Endothelial cell of umbilical vein (primary cell): ENCODE measurements at regions not wholly inside any gene's neighbourhood (a gene's known extent, or its start where the extent isn't known, plus 50 kb on each side); places are given as distances from the start of the nearest gene placed in this dataset.

Experiments used
- BruUV-seq: library from RNA; stranded (reverse); fragments of 400-500 nt; replicated peaks from 2 replicates; lab custom pipeline; 2021; lab: Mats Ljungman, UMichigan
- CTCF ChIA-PET: fragments of 300-600, 350-600 bp; sonication (Branson Sonifier 250); formaldehyde crosslinking; loops from one replicate; lab custom pipeline; 2021; ENCODE audit warnings: antibody characterized with exemption, inconsistent platforms; lab: Charles Lee
- POLR2A ChIA-PET: fragments of 300-600, 350-600 bp; sonication (Branson Sonifier 250); formaldehyde crosslinking; loops from one replicate; lab custom pipeline; 2021; ENCODE audit warnings: antibody characterized with exemption, inconsistent platforms; lab: Charles Lee
- DNase-seq: peaks from one replicate; pipeline ENCODE4 v3.0.0-alpha.2; 2011; ENCODE audit warnings: low read depth, low spot score
- FAIRE-seq: peaks from 2 replicates; lab custom pipeline; 2011; peaks lifted over from hg19 to GRCh38; lab: Jason Lieb, UNC
- H2AFZ ChIP-seq: 2 replicates; pipeline ENCODE4 v1.6.0; 2012; ENCODE audit warnings: low read depth, low read length, control low read depth, inconsistent platforms
- H3K27ac ChIP-seq: 2 replicates; pipeline ENCODE4 v1.5.1; 2011; ENCODE audit warnings: low read depth, mild to moderate bottlenecking, control low read depth, low read length, moderate library complexity; ENCODE audit not compliant: insufficient read depth
- H3K27me3 ChIP-seq, 2 experiments: 2 replicates each; pipeline versions ENCODE4 v1.6.0 to v1.6.1; 2011; ENCODE audit warnings: low read length in 2 of 2, mixed read lengths in 1 of 2; ENCODE audit not compliant: control insufficient read depth in 2 of 2, insufficient read depth in 2 of 2
- H3K36me3 ChIP-seq, 2 experiments: 2 replicates in 1 of 2; 3 replicates in 1 of 2; pipeline ENCODE4 v1.5.1; 2011; ENCODE audit warnings: low read length in 2 of 2, mild to moderate bottlenecking in 1 of 2, moderate library complexity in 1 of 2; ENCODE audit not compliant: control insufficient read depth in 2 of 2, insufficient read depth in 2 of 2; ENCODE audit errors: extremely low read depth in 1 of 2
- H3K4me1 ChIP-seq: 3 replicates; pipeline ENCODE4 v1.5.1; 2011; ENCODE audit warnings: mild to moderate bottlenecking, low read length; ENCODE audit not compliant: control insufficient read depth, insufficient read depth; ENCODE audit errors: extremely low read depth
- H3K4me2 ChIP-seq: 2 replicates; pipeline ENCODE4 v1.6.1; 2011; ENCODE audit warnings: low read length, control low read depth, mixed read lengths; ENCODE audit not compliant: insufficient read depth
- H3K4me3 ChIP-seq, 3 experiments: fragments of 200-600 bp in 1 of 3; sonication (generic), shearing (Covaris generic) in 1 of 3; replicated peaks in 1 of 3; 2 replicates each; pipeline ENCODE4 v1.5.1; 2011 to 2016; ENCODE audit warnings: control low read depth in 3 of 3, low read length in 3 of 3, mild to moderate bottlenecking in 2 of 3, inconsistent platforms in 1 of 3, low read depth in 1 of 3, moderate library complexity in 1 of 3; ENCODE audit not compliant: insufficient read depth in 1 of 3
- H3K79me2 ChIP-seq: 2 replicates; pipeline ENCODE4 v1.6.0; 2012; ENCODE audit warnings: low read length, inconsistent platforms; ENCODE audit not compliant: control insufficient read depth, insufficient read depth
- H3K9ac ChIP-seq: replicated peaks from 2 replicates; pipeline ENCODE3; 2011; ENCODE audit warnings: low read length, control low read depth; ENCODE audit not compliant: insufficient read depth; ENCODE audit errors: extremely low read depth
- H3K9me1 ChIP-seq: replicated peaks from 3 replicates; pipeline ENCODE4 v1.6.0; 2011; ENCODE audit warnings: mild to moderate bottlenecking, low read length; ENCODE audit not compliant: control insufficient read depth, insufficient read depth; ENCODE audit errors: extremely low read depth
- H3K9me3 ChIP-seq: replicated peaks from 2 replicates; pipeline ENCODE4 v1.5.1; 2012; ENCODE audit warnings: low read length, inconsistent platforms; ENCODE audit not compliant: control insufficient read depth, insufficient read depth
- H4K20me1 ChIP-seq: replicated peaks from 2 replicates; pipeline ENCODE3; 2011; ENCODE audit warnings: mild to moderate bottlenecking, low read length; ENCODE audit not compliant: control insufficient read depth, insufficient read depth; ENCODE audit errors: extremely low read depth
- EZH2 ChIP-seq: IDR thresholded peaks from 2 replicates; pipeline ENCODE4 v1.6.1; 2012; ENCODE audit warnings: borderline replicate concordance, low read depth, mild to moderate bottlenecking, moderate library complexity, low read length, inconsistent platforms; ENCODE audit not compliant: severe bottlenecking
- FOS ChIP-seq: IDR thresholded peaks from 2 replicates; pipeline ENCODE4 v1.6.1; 2011; ENCODE audit warnings: mild to moderate bottlenecking, low read length, moderate library complexity, borderline replicate concordance; ENCODE audit not compliant: insufficient read depth
- GATA2 ChIP-seq: IDR thresholded peaks from 2 replicates; pipeline ENCODE4 v1.7.0; 2011; ENCODE audit warnings: low read depth, mild to moderate bottlenecking, moderate library complexity, mixed read lengths, low read length; ENCODE audit not compliant: insufficient read length, insufficient read depth
- JUN ChIP-seq: IDR thresholded peaks from 2 replicates; pipeline ENCODE4 v1.6.1; 2011; ENCODE audit warnings: borderline replicate concordance, low read depth; ENCODE audit not compliant: insufficient read length, insufficient read depth
- MYC ChIP-seq: IDR thresholded peaks from one replicate; pipeline ENCODE4 v1.6.1; 2011; ENCODE audit warnings: mild to moderate bottlenecking, low read depth, low read length
- POLR2A ChIP-seq: IDR thresholded peaks from 2 replicates; pipeline ENCODE4 v1.6.1; 2012; ENCODE audit warnings: low read depth, mild to moderate bottlenecking, control low read depth, low read length
- POLR2AphosphoS5 ChIP-seq: IDR thresholded peaks from 2 replicates; pipeline ENCODE4 v1.6.1; 2012; ENCODE audit warnings: low read depth, mild to moderate bottlenecking, control low read depth, low read length, moderate library complexity; ENCODE audit not compliant: insufficient read depth
- dilution Hi-C: fragments of 300-500 bp; cut with MboI; formaldehyde crosslinking; loops from one replicate; pipeline ENCODE4 v1.15.0; 2019; ENCODE audit warnings: low sequenced_read_pairs; ENCODE audit not compliant: extremely low pct_ligation_motif_present
- intact Hi-C: fragments of 100-400 bp; cut with micrococcal nuclease; formaldehyde crosslinking; loops from one replicate; pipeline ENCODE4 v1.10.0; 2022
- TF ChIP-seq, protein P1 (sequence below), 2 donors: IDR thresholded peaks; 1 replicate in 1 of 2; 2 replicates in 1 of 2; pipeline ENCODE4 v1.5.1; 2011; ENCODE audit warnings: low read length in 2 of 2, mild to moderate bottlenecking in 2 of 2, moderate library complexity in 2 of 2, control low read depth in 1 of 2, inconsistent platforms in 1 of 2, low read depth in 1 of 2; ENCODE audit not compliant: insufficient read depth in 1 of 2; ENCODE audit errors: extremely low read depth in 1 of 2
- TF ChIP-seq, protein P2 (sequence below): IDR thresholded peaks from 2 replicates; pipeline ENCODE4 v1.6.1; 2011; ENCODE audit not compliant: insufficient read depth, insufficient read length

- POLR2A ChIA-PET: no interaction called here
- intact Hi-C loops (no loop called here), dilution Hi-C loops (no loop called here)
- Histone ChIP-seq H3K9ac (no peak overlapping the region), H3K4me3 (no peak overlapping the region), H3K36me3 (no peaks in the 10 kb centered on the region), H3K9me3 (no peaks in the 10 kb centered on the region), H3K9me1 (no peaks in the 10 kb centered on the region), H3K27me3 (peaks cover 3 to 16% of the 10 kb centered on the region in 2 experiments), H3K4me2 (no peak overlapping the region), H4K20me1 (no peaks in the 10 kb centered on the region), H3K79me2 (no peaks in the 10 kb centered on the region), H3K27ac (no peak overlapping the region), H3K4me1 (no peaks in the 10 kb centered on the region), H2AFZ (no peak overlapping the region)
- no peak for DNase-seq
- BruUV-seq: no TSS peak
- TF ChIP-seq GATA2 (no peak), MYC (no peak), POLR2AphosphoS5 (no peak), POLR2A (no peak), EZH2 (no peak), JUN (no peak), FOS (no peak)
- TF ChIP-seq, protein P1, sequence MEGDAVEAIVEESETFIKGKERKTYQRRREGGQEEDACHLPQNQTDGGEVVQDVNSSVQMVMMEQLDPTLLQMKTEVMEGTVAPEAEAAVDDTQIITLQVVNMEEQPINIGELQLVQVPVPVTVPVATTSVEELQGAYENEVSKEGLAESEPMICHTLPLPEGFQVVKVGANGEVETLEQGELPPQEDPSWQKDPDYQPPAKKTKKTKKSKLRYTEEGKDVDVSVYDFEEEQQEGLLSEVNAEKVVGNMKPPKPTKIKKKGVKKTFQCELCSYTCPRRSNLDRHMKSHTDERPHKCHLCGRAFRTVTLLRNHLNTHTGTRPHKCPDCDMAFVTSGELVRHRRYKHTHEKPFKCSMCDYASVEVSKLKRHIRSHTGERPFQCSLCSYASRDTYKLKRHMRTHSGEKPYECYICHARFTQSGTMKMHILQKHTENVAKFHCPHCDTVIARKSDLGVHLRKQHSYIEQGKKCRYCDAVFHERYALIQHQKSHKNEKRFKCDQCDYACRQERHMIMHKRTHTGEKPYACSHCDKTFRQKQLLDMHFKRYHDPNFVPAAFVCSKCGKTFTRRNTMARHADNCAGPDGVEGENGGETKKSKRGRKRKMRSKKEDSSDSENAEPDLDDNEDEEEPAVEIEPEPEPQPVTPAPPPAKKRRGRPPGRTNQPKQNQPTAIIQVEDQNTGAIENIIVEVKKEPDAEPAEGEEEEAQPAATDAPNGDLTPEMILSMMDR (IDR thresholded peaks at IDR 0.05; ENCODE audit: extremely low read depth in 1 of 2, insufficient read depth in 1 of 2, low read depth in 1 of 2, low read length in 2 of 2): no peak
- TF ChIP-seq, protein P2, sequence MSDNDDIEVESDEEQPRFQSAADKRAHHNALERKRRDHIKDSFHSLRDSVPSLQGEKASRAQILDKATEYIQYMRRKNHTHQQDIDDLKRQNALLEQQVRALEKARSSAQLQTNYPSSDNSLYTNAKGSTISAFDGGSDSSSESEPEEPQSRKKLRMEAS: no peak
- FAIRE-seq: no peak
- CTCF ChIA-PET: interaction anchor here (1.8 kb wide), 1 partner anchor 12 kb away, joined by 4 read pairs; no protein-coding TSS in a partner anchor
These were observed 389.8 kb downstream of the SEC14L1 start for GRCh38 chr17:77530591-77530990.
